ENCODE measurements at regions not wholly inside any gene's neighbourhood (a gene's known extent, or its start where the extent isn't known, plus 50 kb on each side); places are given as distances from the start of the nearest gene placed in this dataset.

DNA sequence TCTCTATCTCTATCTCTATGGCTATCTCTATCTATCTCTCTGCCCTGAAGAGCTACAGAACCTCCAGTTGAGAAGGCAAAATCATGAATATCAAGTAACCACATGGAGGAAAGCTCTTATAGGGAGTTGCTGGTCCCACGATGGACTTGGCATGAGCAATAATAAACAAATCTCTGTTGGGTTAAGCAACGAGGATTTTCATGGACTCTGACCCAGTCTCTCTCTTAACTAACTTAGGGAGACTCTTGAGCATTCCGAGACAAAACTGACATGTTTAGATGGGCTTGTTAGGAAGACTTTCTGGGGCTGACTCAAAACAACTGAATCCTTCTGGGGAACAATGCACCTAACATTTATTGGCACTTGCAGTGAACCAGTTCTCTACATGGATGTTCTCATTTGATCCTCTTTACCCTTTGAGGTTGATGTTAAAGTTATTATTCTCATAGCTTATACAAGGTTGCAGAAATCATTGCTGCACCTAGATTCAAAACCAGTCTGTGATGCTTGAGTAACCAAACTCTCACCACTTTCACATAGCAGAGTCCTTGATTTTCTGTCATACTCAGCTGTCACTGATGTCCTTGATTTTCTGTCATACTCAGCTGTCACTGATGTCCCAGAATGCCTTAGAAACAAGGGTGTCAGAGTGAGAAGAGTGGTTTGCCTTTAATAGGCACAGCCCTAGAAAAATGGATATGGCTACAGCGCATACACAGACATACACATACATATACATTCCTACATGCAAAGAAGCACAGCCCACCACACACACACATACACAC lies 354.6 kb upstream of the MAF start:
- Mint-ChIP-seq H3K27me3 (ENCODE audit: insufficient read depth, unreplicated experiment) (no peaks in the 10 kb centered on the region), H3K9me3 (ENCODE audit: unreplicated experiment) (peaks cover under 1% of the 10 kb centered on the region), H3K4me3 (ENCODE audit: unreplicated experiment) (no peak overlapping the region), H3K36me3 (ENCODE audit: insufficient read depth, unreplicated experiment) (no peaks in the 10 kb centered on the region), H3K27ac (ENCODE audit: unreplicated experiment) (no peak overlapping the region), H3K4me1 (ENCODE audit: low read depth, unreplicated experiment) (peaks cover 6% of the 10 kb centered on the region)
- ChIA-PET POLR2A (no interaction called here), CTCF (no interaction called here)
- TF ChIP-seq, protein P1, sequence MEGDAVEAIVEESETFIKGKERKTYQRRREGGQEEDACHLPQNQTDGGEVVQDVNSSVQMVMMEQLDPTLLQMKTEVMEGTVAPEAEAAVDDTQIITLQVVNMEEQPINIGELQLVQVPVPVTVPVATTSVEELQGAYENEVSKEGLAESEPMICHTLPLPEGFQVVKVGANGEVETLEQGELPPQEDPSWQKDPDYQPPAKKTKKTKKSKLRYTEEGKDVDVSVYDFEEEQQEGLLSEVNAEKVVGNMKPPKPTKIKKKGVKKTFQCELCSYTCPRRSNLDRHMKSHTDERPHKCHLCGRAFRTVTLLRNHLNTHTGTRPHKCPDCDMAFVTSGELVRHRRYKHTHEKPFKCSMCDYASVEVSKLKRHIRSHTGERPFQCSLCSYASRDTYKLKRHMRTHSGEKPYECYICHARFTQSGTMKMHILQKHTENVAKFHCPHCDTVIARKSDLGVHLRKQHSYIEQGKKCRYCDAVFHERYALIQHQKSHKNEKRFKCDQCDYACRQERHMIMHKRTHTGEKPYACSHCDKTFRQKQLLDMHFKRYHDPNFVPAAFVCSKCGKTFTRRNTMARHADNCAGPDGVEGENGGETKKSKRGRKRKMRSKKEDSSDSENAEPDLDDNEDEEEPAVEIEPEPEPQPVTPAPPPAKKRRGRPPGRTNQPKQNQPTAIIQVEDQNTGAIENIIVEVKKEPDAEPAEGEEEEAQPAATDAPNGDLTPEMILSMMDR (IDR thresholded peaks at IDR 0.05; ENCODE audit: insufficient read depth in 1 of 2, low read depth in 1 of 2, low read length in 1 of 2, severe bottlenecking in 1 of 2, unreplicated experiment in 1 of 2): no peak
- H3K36me3 ChIP-seq (ENCODE audit: control insufficient read depth, insufficient read depth, low read length): no peaks in the 10 kb centered on the region
- BruUV-seq (replicated peaks): no TSS peak
- no peaks in the 10 kb centered on the region for H3K9me3 ChIP-seq
- no peaks in the 10 kb centered on the region; the same call in none of the 2 replicates for H3K4me1 ChIP-seq
- H3K27me3 ChIP-seq (replicated peaks; ENCODE audit: control insufficient read depth, insufficient read depth, low read length): no peaks in the 10 kb centered on the region
- no peak for DNase-seq
- intact Hi-C loops (cut with micrococcal nuclease; ENCODE audit: unreplicated experiment): no loop called here
- no peak overlapping the region for H3K4me3 ChIP-seq (ENCODE audit: low read depth, low read length)

DNA sequence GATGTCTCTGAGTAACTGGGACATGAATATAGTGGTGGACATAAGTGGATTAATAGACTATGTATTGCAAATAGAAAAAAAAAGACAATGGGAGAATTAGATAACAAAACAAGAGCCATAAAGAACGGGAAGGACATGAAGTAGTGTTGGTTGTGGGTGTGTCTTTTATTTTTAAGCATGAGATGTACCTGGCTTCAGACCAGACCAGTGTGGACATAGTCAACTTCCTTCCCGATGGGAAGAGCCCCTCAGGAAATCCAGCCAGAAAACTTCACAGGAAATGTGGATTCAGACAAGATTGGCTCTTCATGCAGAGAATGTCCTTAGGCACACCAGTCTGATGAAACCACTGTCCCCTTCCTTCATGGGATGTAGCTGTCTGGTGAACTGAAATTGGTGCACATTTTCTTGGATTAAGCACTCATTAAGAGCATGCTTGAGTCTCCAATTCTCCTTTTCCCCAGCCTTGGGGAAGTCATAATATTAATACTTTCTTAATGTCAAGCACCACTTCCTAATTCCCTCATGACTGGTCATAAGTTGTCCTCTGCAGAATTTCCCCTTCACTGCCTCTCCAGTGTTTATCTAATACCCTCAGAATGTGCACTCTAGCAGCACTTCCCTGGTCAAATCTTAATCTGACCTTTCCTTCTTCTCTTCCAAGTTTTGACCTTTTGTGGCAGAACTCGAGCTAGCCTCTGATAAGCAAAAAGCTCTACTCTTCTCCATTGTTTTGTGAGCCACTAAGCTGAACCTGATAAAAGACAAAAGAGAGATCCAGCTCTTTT lies 350.6 kb upstream of the MAF start:
- H3K4me1 Mint-ChIP-seq (ENCODE audit: low read depth, unreplicated experiment): peaks cover 6% of the 10 kb centered on the region
- H3K9me3 Mint-ChIP-seq (ENCODE audit: unreplicated experiment): no peaks in the 10 kb centered on the region
- H3K9me3 ChIP-seq: no peaks in the 10 kb centered on the region
- no peaks in the 10 kb centered on the region for H3K27me3 ChIP-seq (replicated peaks; ENCODE audit: control insufficient read depth, insufficient read depth, low read length)
- POLR2A ChIA-PET: no interaction called here
- BruUV-seq (replicated peaks): no TSS peak
- H3K4me3 ChIP-seq (ENCODE audit: low read depth, low read length): no peak overlapping the region
- no peak overlapping the region for H3K27ac Mint-ChIP-seq (ENCODE audit: unreplicated experiment)
- H3K36me3 Mint-ChIP-seq (ENCODE audit: insufficient read depth, unreplicated experiment): no peaks in the 10 kb centered on the region
- H3K36me3 ChIP-seq (ENCODE audit: control insufficient read depth, insufficient read depth, low read length): no peaks in the 10 kb centered on the region
- no peak for DNase-seq
- TF ChIP-seq, protein P1 (IDR thresholded peaks at IDR 0.05; ENCODE audit: insufficient read depth in 1 of 2, low read depth in 1 of 2, low read length in 1 of 2, severe bottlenecking in 1 of 2, unreplicated experiment in 1 of 2): no peak
- no peaks in the 10 kb centered on the region; the same call in none of the 2 replicates for H3K4me1 ChIP-seq
- CTCF ChIA-PET: no interaction called here
- H3K27me3 Mint-ChIP-seq (ENCODE audit: insufficient read depth, unreplicated experiment): no peaks in the 10 kb centered on the region
- intact Hi-C loops (cut with micrococcal nuclease; ENCODE audit: unreplicated experiment): no loop called here
- no peak overlapping the region for H3K4me3 Mint-ChIP-seq (ENCODE audit: unreplicated experiment)

DNA sequence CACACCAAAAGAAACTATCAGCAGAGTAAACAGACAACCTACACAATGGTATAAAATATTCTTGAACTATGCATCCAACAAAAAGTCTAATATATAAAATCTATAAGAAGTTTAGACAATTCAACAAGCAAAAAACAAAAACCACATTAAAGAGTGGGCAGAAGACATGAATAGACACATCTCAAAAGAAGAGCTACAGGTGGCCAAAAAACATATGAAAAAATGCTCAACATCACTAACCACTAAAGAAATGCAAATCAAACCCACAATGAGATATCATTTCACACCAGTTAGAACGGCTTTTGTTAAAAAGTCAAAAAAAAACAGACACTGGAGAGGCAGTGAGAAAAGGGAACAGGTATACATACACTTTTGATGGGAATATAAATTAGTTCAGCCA lies 348.9 kb upstream of the MAF start:
- Mint-ChIP-seq H3K4me3 (ENCODE audit: unreplicated experiment) (no peak overlapping the region), H3K27me3 (ENCODE audit: insufficient read depth, unreplicated experiment) (no peaks in the 10 kb centered on the region), H3K27ac (ENCODE audit: unreplicated experiment) (no peak overlapping the region), H3K9me3 (ENCODE audit: unreplicated experiment) (no peaks in the 10 kb centered on the region), H3K36me3 (ENCODE audit: insufficient read depth, unreplicated experiment) (no peaks in the 10 kb centered on the region), H3K4me1 (ENCODE audit: low read depth, unreplicated experiment) (peaks cover 6% of the 10 kb centered on the region)
- intact Hi-C loops (cut with micrococcal nuclease; ENCODE audit: unreplicated experiment): no loop called here
- TF ChIP-seq, protein P1 (IDR thresholded peaks at IDR 0.05; ENCODE audit: insufficient read depth in 1 of 2, low read depth in 1 of 2, low read length in 1 of 2, severe bottlenecking in 1 of 2, unreplicated experiment in 1 of 2): no peak
- no peak for DNase-seq
- Histone ChIP-seq H3K27me3 (replicated peaks; ENCODE audit: control insufficient read depth, insufficient read depth, low read length) (no peaks in the 10 kb centered on the region), H3K9me3 (no peaks in the 10 kb centered on the region), H3K4me3 (ENCODE audit: low read depth, low read length) (no peak overlapping the region), H3K36me3 (ENCODE audit: control insufficient read depth, insufficient read depth, low read length) (no peaks in the 10 kb centered on the region), H3K4me1 (no peaks in the 10 kb centered on the region; the same call in 1 of the 2 replicates)
- ChIA-PET CTCF (no interaction called here), POLR2A (no interaction called here)
- no TSS peak for BruUV-seq (replicated peaks)

Data from Caco-2 (cell line).